ENCODE measurements at regions not wholly inside any gene's neighbourhood (a gene's known extent, or its start where the extent isn't known, plus 50 kb on each side); places are given as distances from the start of the nearest gene placed in this dataset.

DNA sequence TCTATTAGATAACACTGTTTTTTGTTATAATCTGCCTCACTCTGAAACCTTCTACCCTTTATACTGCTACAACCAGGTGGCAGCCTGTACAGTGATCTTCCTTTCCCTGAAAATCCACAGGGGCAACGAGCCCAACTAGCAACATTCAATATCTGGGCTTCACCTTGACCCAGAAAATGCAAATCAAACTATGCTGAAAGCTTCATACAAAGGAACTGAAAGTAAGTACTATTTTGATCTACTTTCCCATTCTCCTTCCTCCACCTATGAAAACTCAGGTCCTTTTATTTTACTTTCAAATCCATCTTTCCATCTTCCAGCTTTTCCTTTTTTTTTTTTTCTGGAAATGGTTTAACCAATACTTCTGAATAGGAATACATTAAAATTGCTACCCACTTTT is 175.8 kb upstream of the CCDC150 start:
- DNase-seq (no peak), ATAC-seq (no peak)
- Histone ChIP-seq H3K4me3 (no peak overlapping the region), H3K4me1 (no peaks in the 10 kb centered on the region), H3K27ac (no peak overlapping the region), H3K27me3 (no peaks in the 10 kb centered on the region), H3K9me3 (no peaks in the 10 kb centered on the region), H3K36me3 (replicated peaks in 1 of 2; ENCODE audit: insufficient read depth in 1 of 2, low read depth in 2 of 2) (no peaks in the 10 kb centered on the region)
- TF ChIP-seq, protein P1, sequence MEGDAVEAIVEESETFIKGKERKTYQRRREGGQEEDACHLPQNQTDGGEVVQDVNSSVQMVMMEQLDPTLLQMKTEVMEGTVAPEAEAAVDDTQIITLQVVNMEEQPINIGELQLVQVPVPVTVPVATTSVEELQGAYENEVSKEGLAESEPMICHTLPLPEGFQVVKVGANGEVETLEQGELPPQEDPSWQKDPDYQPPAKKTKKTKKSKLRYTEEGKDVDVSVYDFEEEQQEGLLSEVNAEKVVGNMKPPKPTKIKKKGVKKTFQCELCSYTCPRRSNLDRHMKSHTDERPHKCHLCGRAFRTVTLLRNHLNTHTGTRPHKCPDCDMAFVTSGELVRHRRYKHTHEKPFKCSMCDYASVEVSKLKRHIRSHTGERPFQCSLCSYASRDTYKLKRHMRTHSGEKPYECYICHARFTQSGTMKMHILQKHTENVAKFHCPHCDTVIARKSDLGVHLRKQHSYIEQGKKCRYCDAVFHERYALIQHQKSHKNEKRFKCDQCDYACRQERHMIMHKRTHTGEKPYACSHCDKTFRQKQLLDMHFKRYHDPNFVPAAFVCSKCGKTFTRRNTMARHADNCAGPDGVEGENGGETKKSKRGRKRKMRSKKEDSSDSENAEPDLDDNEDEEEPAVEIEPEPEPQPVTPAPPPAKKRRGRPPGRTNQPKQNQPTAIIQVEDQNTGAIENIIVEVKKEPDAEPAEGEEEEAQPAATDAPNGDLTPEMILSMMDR (IDR thresholded peaks at IDR 0.05): no peak
- no peak for TF ChIP-seq POLR2A (IDR thresholded peaks at IDR 0.05)
- WGBS, 2 donors: 14 to 23% methylated on average over 1 of the region's 1 CpG
- intact Hi-C loops (cut with DNase I): no loop called here

- intact Hi-C loops (cut with DNase I): no loop called here
- H3K4me1 ChIP-seq: no peaks in the 10 kb centered on the region
These were observed 175.2 kb upstream of the CCDC150 start for GRCh38 chr2:196464311-196464710.

DNA sequence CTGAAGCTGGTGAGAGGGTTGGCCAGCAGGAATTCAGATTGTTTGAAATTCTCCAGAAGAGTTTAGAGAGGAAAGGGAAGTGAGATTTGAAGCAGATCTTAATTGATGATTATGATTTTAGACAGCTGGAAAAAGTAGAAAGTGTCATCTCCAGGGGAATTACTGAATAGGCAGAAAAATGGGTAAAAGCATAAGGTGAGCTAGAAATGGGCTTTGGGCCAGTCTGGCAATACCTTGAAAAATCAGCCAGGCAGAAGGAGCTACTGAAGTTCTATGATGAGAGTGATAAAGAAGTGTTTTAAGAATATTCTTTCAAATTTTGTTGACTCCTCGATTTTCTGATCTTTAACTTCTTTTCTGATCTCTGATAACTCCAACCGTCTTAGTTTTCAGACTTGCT is 172.9 kb upstream of the CCDC150 start:
- Histone ChIP-seq H3K4me1 (no peaks in the 10 kb centered on the region), H3K27me3 (no peaks in the 10 kb centered on the region), H3K27ac (no peak overlapping the region), H3K36me3 (replicated peaks in 1 of 2; ENCODE audit: insufficient read depth in 1 of 2, low read depth in 2 of 2) (no peaks in the 10 kb centered on the region), H3K4me3 (no peak overlapping the region), H3K9me3 (no peaks in the 10 kb centered on the region)
- WGBS, 2 donors: 27 to 45% methylated on average over 2 of the region's 2 CpGs
- no peak for ATAC-seq
- TF ChIP-seq, protein P1 (IDR thresholded peaks at IDR 0.05): no peak
- TF ChIP-seq POLR2A (IDR thresholded peaks at IDR 0.05): no peak
- intact Hi-C loops (cut with DNase I): no loop called here
- DNase-seq: no peak

More at GRCh38 chr2:196464311-196464710, 175.2 kb upstream of the CCDC150 start:
- TF ChIP-seq POLR2A (IDR thresholded peaks at IDR 0.05): no peak
- TF ChIP-seq, protein P1 (IDR thresholded peaks at IDR 0.05): no peak
- Histone ChIP-seq H3K9me3 (no peaks in the 10 kb centered on the region), H3K27ac (no peak overlapping the region), H3K27me3 (no peaks in the 10 kb centered on the region), H3K36me3 (replicated peaks in 1 of 2; ENCODE audit: insufficient read depth in 1 of 2, low read depth in 2 of 2) (no peaks in the 10 kb centered on the region), H3K4me3 (no peak overlapping the region)
- DNase-seq (no peak), ATAC-seq (no peak)
- WGBS, 2 donors: 64 to 73% methylated on average over 2 of the region's 2 CpGs

- ATAC-seq (no peak), DNase-seq (no peak)
- Histone ChIP-seq H3K27me3 (no peaks in the 10 kb centered on the region), H3K27ac (no peak overlapping the region), H3K4me3 (no peak overlapping the region), H3K9me3 (no peaks in the 10 kb centered on the region), H3K4me1 (no peaks in the 10 kb centered on the region), H3K36me3 (replicated peaks in 1 of 2; ENCODE audit: insufficient read depth in 1 of 2, low read depth in 2 of 2) (no peaks in the 10 kb centered on the region)
- intact Hi-C loops (cut with DNase I): no loop called here
- TF ChIP-seq, protein P1 (IDR thresholded peaks at IDR 0.05): no peak
- TF ChIP-seq POLR2A (IDR thresholded peaks at IDR 0.05): no peak
- WGBS, 2 donors: 76 to 82% methylated on average over 3 of the region's 3 CpGs
These were observed 171.1 kb upstream of the CCDC150 start for GRCh38 chr2:196468394-196468793.

DNA sequence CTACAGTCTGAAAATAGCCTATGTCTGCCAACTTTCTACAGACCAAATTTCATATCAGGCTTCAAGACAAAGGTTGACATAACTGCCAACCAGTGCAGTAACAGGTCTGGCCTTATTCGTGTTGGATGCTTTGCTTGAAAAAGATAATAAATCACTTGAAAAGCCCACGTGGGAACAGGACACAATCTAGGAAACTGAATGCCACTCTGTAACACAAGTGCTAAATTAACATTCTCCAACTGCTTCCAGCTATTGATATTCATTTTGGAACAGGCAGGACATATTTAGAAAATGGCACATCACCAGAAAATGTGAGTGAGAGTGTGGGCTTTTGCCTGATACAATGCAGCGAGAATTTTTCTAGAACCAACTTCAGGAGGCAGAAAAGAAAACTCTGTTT is 165.9 kb upstream of the CCDC150 start:
- DNase-seq (no peak), ATAC-seq (no peak)
- H3K27me3 ChIP-seq: no peaks in the 10 kb centered on the region
- TF ChIP-seq, protein P1 (IDR thresholded peaks at IDR 0.05): no peak
- TF ChIP-seq POLR2A (IDR thresholded peaks at IDR 0.05): no peak
- no peaks in the 10 kb centered on the region for H3K4me1 ChIP-seq
- no peak overlapping the region for H3K27ac ChIP-seq
- intact Hi-C loops (cut with DNase I): no loop called here
- no peaks in the 10 kb centered on the region for H3K36me3 ChIP-seq (replicated peaks in 1 of 2; ENCODE audit: insufficient read depth in 1 of 2, low read depth in 2 of 2)
- no peaks in the 10 kb centered on the region for H3K9me3 ChIP-seq
- WGBS, 2 donors: 16 to 23% methylated on average over 3 of the region's 3 CpGs
- H3K4me3 ChIP-seq: no peak overlapping the region
